H9 (cell line): ENCODE measurements at regions not wholly inside any gene's neighbourhood (a gene's known extent, or its start where the extent isn't known, plus 50 kb on each side); places are given as distances from the start of the nearest gene placed in this dataset.

Source experiments
- DNase-seq: peaks from one replicate; pipeline ENCODE4 v3.0.0-alpha.2; 2017
- H2AFZ ChIP-seq: one replicate; pipeline ENCODE4 v1.6.1; 2013; ENCODE audit warnings: mild to moderate bottlenecking, low read length, control low read depth, moderate library complexity
- H2AK5ac ChIP-seq: 2 replicates; pipeline ENCODE4 v1.6.1; 2013; ENCODE audit warnings: low read length, control low read depth, mixed read lengths; ENCODE audit not compliant: insufficient read length
- H2BK120ac ChIP-seq: one replicate; pipeline ENCODE4 v1.6.1; 2013; ENCODE audit warnings: low read depth, mild to moderate bottlenecking, low read length, control low read depth, inconsistent platforms; ENCODE audit not compliant: poor library complexity, severe bottlenecking
- H2BK12ac ChIP-seq: 2 replicates; pipeline ENCODE4 v1.6.1; 2013; ENCODE audit warnings: low read length, control low read depth, mixed read lengths, low read depth; ENCODE audit not compliant: insufficient read length
- H2BK15ac ChIP-seq: 2 replicates; pipeline ENCODE4 v1.6.1; 2013; ENCODE audit warnings: low read depth, low read length, control low read depth
- H2BK20ac ChIP-seq: one replicate; pipeline ENCODE4 v1.6.1; 2013; ENCODE audit warnings: low read depth, mild to moderate bottlenecking, low read length, control low read depth, inconsistent platforms; ENCODE audit not compliant: poor library complexity, severe bottlenecking
- H2BK5ac ChIP-seq: 2 replicates; pipeline ENCODE4 v1.6.1; 2013; ENCODE audit warnings: low read length, control low read depth, mixed read lengths; ENCODE audit not compliant: insufficient read length
- H3K14ac ChIP-seq: 2 replicates; pipeline ENCODE4 v1.6.1; 2013; ENCODE audit warnings: low read length, control low read depth; ENCODE audit not compliant: insufficient read depth
- H3K18ac ChIP-seq: 2 replicates; pipeline ENCODE4 v1.6.1; 2013; ENCODE audit warnings: low read depth, mild to moderate bottlenecking, mixed read lengths, low read length, control low read depth; ENCODE audit not compliant: insufficient read length
- H3K23ac ChIP-seq: 2 replicates; pipeline ENCODE4 v1.6.1; 2013; ENCODE audit warnings: low read length, control low read depth, mixed read lengths, low read depth; ENCODE audit not compliant: insufficient read length
- H3K23me2 ChIP-seq: 2 replicates; pipeline ENCODE4 v1.6.1; 2013; ENCODE audit warnings: low read depth, mild to moderate bottlenecking, mixed read lengths, low read length, control low read depth; ENCODE audit not compliant: insufficient read length, poor library complexity, severe bottlenecking
- H3K27ac ChIP-seq: 2 replicates; pipeline ENCODE4 v1.5.1; 2013; ENCODE audit warnings: low read length, control low read depth, mixed read lengths, low read depth; ENCODE audit not compliant: insufficient read length
- H3K27me3 ChIP-seq: 2 replicates; pipeline ENCODE4 v1.6.1; 2013; ENCODE audit warnings: low read length, control low read depth, inconsistent platforms; ENCODE audit not compliant: insufficient read depth
- H3K4ac ChIP-seq: 2 replicates; pipeline ENCODE4 v1.6.1; 2013; ENCODE audit warnings: low read depth, mild to moderate bottlenecking, control low read depth, inconsistent platforms, low read length, moderate library complexity
- H3K4me1 ChIP-seq: 2 replicates; pipeline ENCODE4 v1.6.1; 2013; ENCODE audit warnings: low read length, control low read depth, inconsistent platforms; ENCODE audit not compliant: insufficient read depth
- H3K4me2 ChIP-seq: 2 replicates; pipeline ENCODE4 v1.6.1; 2013; ENCODE audit warnings: low read length, control low read depth, mixed read lengths; ENCODE audit not compliant: insufficient read length, insufficient read depth
- H3K56ac ChIP-seq: 2 replicates; pipeline ENCODE4 v1.6.1; 2013; ENCODE audit warnings: low read depth, mild to moderate bottlenecking, mixed read lengths, low read length, control low read depth; ENCODE audit not compliant: insufficient read length
- H3K79me1 ChIP-seq: 2 replicates; pipeline ENCODE4 v1.6.1; 2013; ENCODE audit warnings: low read depth, mild to moderate bottlenecking, moderate library complexity, low read length, control low read depth, inconsistent platforms; ENCODE audit not compliant: insufficient read depth, poor library complexity, severe bottlenecking
- H3K79me2 ChIP-seq: 2 replicates; pipeline ENCODE4 v1.6.1; 2013; ENCODE audit warnings: low read length, control low read depth, inconsistent platforms; ENCODE audit not compliant: insufficient read depth
- H3K9ac ChIP-seq: 2 replicates; pipeline ENCODE4 v1.6.1; 2013; ENCODE audit warnings: low read length, control low read depth, mixed read lengths; ENCODE audit not compliant: insufficient read length; ENCODE audit errors: extremely low read depth
- H3K9me3 ChIP-seq: one replicate; pipeline ENCODE4 v1.6.1; 2013; ENCODE audit warnings: low read depth, low read length, inconsistent platforms; ENCODE audit not compliant: control insufficient read depth
- H3T11ph ChIP-seq: one replicate; pipeline ENCODE4 v1.6.1; 2013; ENCODE audit warnings: mild to moderate bottlenecking, low read length, control low read depth, inconsistent platforms
- H4K20me1 ChIP-seq: one replicate; pipeline ENCODE4 v1.6.1; 2013; ENCODE audit not compliant: control insufficient read depth, insufficient read length, insufficient read depth
- H4K5ac ChIP-seq: 2 replicates; pipeline ENCODE4 v1.6.1; 2013; ENCODE audit warnings: low read depth, mild to moderate bottlenecking, mixed read lengths, low read length, control low read depth; ENCODE audit not compliant: insufficient read length
- H4K8ac ChIP-seq: replicated peaks from 2 replicates; pipeline ENCODE4 v1.6.1; 2013; ENCODE audit warnings: low read length, control low read depth, mixed read lengths, low read depth; ENCODE audit not compliant: insufficient read length
- H4K91ac ChIP-seq: 2 replicates; pipeline ENCODE4 v1.6.1; 2013; ENCODE audit warnings: low read depth, mild to moderate bottlenecking, moderate library complexity, mixed read lengths, low read length, control low read depth; ENCODE audit not compliant: insufficient read length
- H3K27ac Mint-ChIP-seq, 3 experiments: 2 replicates in 2 of 3; 3 replicates in 1 of 3; pipeline ENCODE4 v1.8.0; 2020 to 2021; ENCODE audit warnings: mixed read lengths in 3 of 3, mild to moderate bottlenecking in 1 of 3, moderate library complexity in 1 of 3
- H3K27me3 Mint-ChIP-seq: 2 replicates; pipeline ENCODE4 v1.8.0; 2021; ENCODE audit warnings: low read depth, mild to moderate bottlenecking, moderate library complexity, mixed read lengths
- H3K36me3 Mint-ChIP-seq, 3 experiments: 2 replicates in 2 of 3; 3 replicates in 1 of 3; pipeline ENCODE4 v1.8.0; 2020 to 2021; ENCODE audit warnings: low read depth in 3 of 3, mixed read lengths in 3 of 3; ENCODE audit not compliant: insufficient read depth in 1 of 3
- H3K4me1 Mint-ChIP-seq, 2 experiments: 2 replicates each; pipeline ENCODE4 v1.8.0; 2020; ENCODE audit warnings: mixed read lengths in 2 of 2
- H3K4me3 Mint-ChIP-seq, 2 experiments: 2 replicates in 1 of 2; 3 replicates in 1 of 2; pipeline ENCODE4 v1.8.0; 2020 to 2021; ENCODE audit warnings: mild to moderate bottlenecking in 2 of 2, mixed read lengths in 2 of 2, moderate library complexity in 1 of 2
- H3K9me3 Mint-ChIP-seq, 2 experiments: 2 replicates in 1 of 2; 3 replicates in 1 of 2; pipeline ENCODE4 v1.8.0; 2020; ENCODE audit warnings: mild to moderate bottlenecking in 2 of 2, mixed read lengths in 2 of 2, moderate library complexity in 1 of 2
- CTCF ChIP-seq: fragments of 200-600 bp; sonication (generic); conservative IDR thresholded peaks from 3 replicates; pipeline ENCODE4 v1.8.0; 2021; ENCODE audit warnings: antibody characterized with exemption, mild to moderate bottlenecking

GRCh38 chr7:46707973-46708372 is 786.9 kb upstream of the IGFBP3 start:
- DNase-seq, result no peak
- H3K27ac Mint-ChIP-seq, result no peak overlapping the region

More at GRCh38 chr7:46707973-46708372, 786.9 kb upstream of the IGFBP3 start:
- Histone ChIP-seq H4K91ac (no peak overlapping the region), H3K27me3 (no peaks in the 10 kb centered on the region), H3K27ac (no peak overlapping the region), H2AFZ (no peak overlapping the region), H3T11ph (no peak overlapping the region), H3K4me1 (no peaks in the 10 kb centered on the region; the same call in 1 of the 2 replicates), H2BK120ac (no peak overlapping the region), H3K56ac (no peak overlapping the region), H3K18ac (no peak overlapping the region), H3K9me3 (no peaks in the 10 kb centered on the region), H3K23ac (no peak overlapping the region), H3K14ac (no peak overlapping the region), H4K8ac (no peak overlapping the region), H2BK12ac (no peak overlapping the region), H2BK20ac (no peak overlapping the region), H2BK5ac (no peak overlapping the region), H3K9ac (no peak overlapping the region), H3K4ac (no peak overlapping the region), H3K23me2 (no peaks in the 10 kb centered on the region), H2AK5ac (no peak overlapping the region), H4K5ac (no peak overlapping the region), H3K79me1 (no peaks in the 10 kb centered on the region), H3K79me2 (no peaks in the 10 kb centered on the region), H3K4me2 (no peak overlapping the region), H2BK15ac (no peak overlapping the region), H4K20me1 (no peaks in the 10 kb centered on the region)
- H3K27me3 Mint-ChIP-seq, result no peaks in the 10 kb centered on the region
- H3K9me3 Mint-ChIP-seq, result peaks cover 0 to 12% of the 10 kb centered on the region in 2 experiments; a peak in 2 of 5 replicates
- H3K4me1 Mint-ChIP-seq, result peaks cover 0 to 10% of the 10 kb centered on the region in 2 experiments; a peak in 2 of 4 replicates
- TF ChIP-seq CTCF, result no peak
- H3K36me3 Mint-ChIP-seq, result peaks cover 0 to 4% (median 0%) of the 10 kb centered on the region in 3 experiments; a peak in 1 of 7 replicates
- H3K4me3 Mint-ChIP-seq, result no peak overlapping the region; a peak in 1 of 5 replicates
